ENCODE measurements at regions not wholly inside any gene's neighbourhood (a gene's known extent, or its start where the extent isn't known, plus 50 kb on each side); places are given as distances from the start of the nearest gene placed in this dataset.

- no peak overlapping the region for H3K9ac ChIP-seq (ENCODE audit: low read depth in 1 of 3, low read length in 3 of 3)
- no peaks in the 10 kb centered on the region for H3K4me1 ChIP-seq (ENCODE audit: control insufficient read depth in 3 of 3, insufficient read depth in 3 of 3, low read length in 3 of 3)
- H3K4me3 ChIP-seq (ENCODE audit: low read length in 3 of 3) = no peak overlapping the region
- no peak overlapping the region for H3K27ac ChIP-seq (ENCODE audit: low read depth, low read length)
- no peaks in the 10 kb centered on the region for H3K27me3 ChIP-seq (ENCODE audit: control insufficient read depth in 3 of 3, insufficient read depth in 3 of 3, low read length in 3 of 3)
- H3K9me3 ChIP-seq (ENCODE audit: control insufficient read depth in 3 of 3, low read length in 3 of 3) = no peaks in the 10 kb centered on the region
- no peaks in the 10 kb centered on the region for H3K36me3 ChIP-seq (ENCODE audit: control insufficient read depth in 3 of 3, insufficient read depth in 3 of 3, low read length in 3 of 3)
Measured at GRCh38 chr3:145578471-145578870, 582.5 kb downstream of the PLOD2 start.

GRCh38 chr3:145581694-145582093 is 579.3 kb downstream of the PLOD2 start:
- Histone ChIP-seq H3K4me3 (ENCODE audit: low read length in 3 of 3) (no peak overlapping the region), H3K9ac (ENCODE audit: low read depth in 1 of 3, low read length in 3 of 3) (no peak overlapping the region), H3K27ac (ENCODE audit: low read depth, low read length) (no peak overlapping the region), H3K36me3 (ENCODE audit: control insufficient read depth in 3 of 3, insufficient read depth in 3 of 3, low read length in 3 of 3) (no peaks in the 10 kb centered on the region), H3K4me1 (ENCODE audit: control insufficient read depth in 3 of 3, insufficient read depth in 3 of 3, low read length in 3 of 3) (no peaks in the 10 kb centered on the region), H3K9me3 (ENCODE audit: control insufficient read depth in 3 of 3, low read length in 3 of 3) (no peaks in the 10 kb centered on the region), H3K27me3 (ENCODE audit: control insufficient read depth in 3 of 3, insufficient read depth in 3 of 3, low read length in 3 of 3) (no peaks in the 10 kb centered on the region)

- Histone ChIP-seq H3K27ac (ENCODE audit: low read depth, low read length) (no peak overlapping the region), H3K27me3 (ENCODE audit: control insufficient read depth in 3 of 3, insufficient read depth in 3 of 3, low read length in 3 of 3) (no peaks in the 10 kb centered on the region), H3K4me3 (ENCODE audit: low read length in 3 of 3) (no peak overlapping the region), H3K4me1 (ENCODE audit: control insufficient read depth in 3 of 3, insufficient read depth in 3 of 3, low read length in 3 of 3) (no peaks in the 10 kb centered on the region), H3K9me3 (ENCODE audit: control insufficient read depth in 3 of 3, low read length in 3 of 3) (no peaks in the 10 kb centered on the region), H3K36me3 (ENCODE audit: control insufficient read depth in 3 of 3, insufficient read depth in 3 of 3, low read length in 3 of 3) (no peaks in the 10 kb centered on the region), H3K9ac (ENCODE audit: low read depth in 1 of 3, low read length in 3 of 3) (no peak overlapping the region)
Measured at GRCh38 chr3:145604851-145605250, 556.1 kb downstream of the PLOD2 start.

- H3K4me3 ChIP-seq (ENCODE audit: low read length in 3 of 3) = no peak overlapping the region
- no peaks in the 10 kb centered on the region for H3K36me3 ChIP-seq (ENCODE audit: control insufficient read depth in 3 of 3, insufficient read depth in 3 of 3, low read length in 3 of 3)
- H3K27me3 ChIP-seq (ENCODE audit: control insufficient read depth in 3 of 3, insufficient read depth in 3 of 3, low read length in 3 of 3) = no peaks in the 10 kb centered on the region
- no peak overlapping the region for H3K27ac ChIP-seq (ENCODE audit: low read depth, low read length)
- no peak overlapping the region for H3K9ac ChIP-seq (ENCODE audit: low read depth in 1 of 3, low read length in 3 of 3)
- H3K4me1 ChIP-seq (ENCODE audit: control insufficient read depth in 3 of 3, insufficient read depth in 3 of 3, low read length in 3 of 3) = no peaks in the 10 kb centered on the region
- H3K9me3 ChIP-seq (ENCODE audit: control insufficient read depth in 3 of 3, low read length in 3 of 3) = no peaks in the 10 kb centered on the region
Measured at GRCh38 chr3:145620002-145620401, 541.0 kb downstream of the PLOD2 start.

- no peaks in the 10 kb centered on the region for H3K4me1 ChIP-seq (ENCODE audit: control insufficient read depth in 3 of 3, insufficient read depth in 3 of 3, low read length in 3 of 3)
- H3K36me3 ChIP-seq (ENCODE audit: control insufficient read depth in 3 of 3, insufficient read depth in 3 of 3, low read length in 3 of 3) = no peaks in the 10 kb centered on the region
- no peak overlapping the region for H3K27ac ChIP-seq (ENCODE audit: low read depth, low read length)
- no peaks in the 10 kb centered on the region for H3K9me3 ChIP-seq (ENCODE audit: control insufficient read depth in 3 of 3, low read length in 3 of 3)
- H3K4me3 ChIP-seq (ENCODE audit: low read length in 3 of 3) = no peak overlapping the region
- H3K9ac ChIP-seq (ENCODE audit: low read depth in 1 of 3, low read length in 3 of 3) = no peak overlapping the region
- no peaks in the 10 kb centered on the region for H3K27me3 ChIP-seq (ENCODE audit: control insufficient read depth in 3 of 3, insufficient read depth in 3 of 3, low read length in 3 of 3)
Measured at GRCh38 chr3:145620486-145620885, 540.5 kb downstream of the PLOD2 start.

GRCh38 chr3:145623349-145623748 is 537.6 kb downstream of the PLOD2 start:
- no peak overlapping the region for H3K4me3 ChIP-seq (ENCODE audit: low read length in 3 of 3)
- H3K9ac ChIP-seq (ENCODE audit: low read depth in 1 of 3, low read length in 3 of 3) = no peak overlapping the region
- H3K27me3 ChIP-seq (ENCODE audit: control insufficient read depth in 3 of 3, insufficient read depth in 3 of 3, low read length in 3 of 3) = no peaks in the 10 kb centered on the region
- no peaks in the 10 kb centered on the region for H3K36me3 ChIP-seq (ENCODE audit: control insufficient read depth in 3 of 3, insufficient read depth in 3 of 3, low read length in 3 of 3)
- H3K9me3 ChIP-seq (ENCODE audit: control insufficient read depth in 3 of 3, low read length in 3 of 3) = no peaks in the 10 kb centered on the region
- H3K27ac ChIP-seq (ENCODE audit: low read depth, low read length) = no peak overlapping the region
- no peaks in the 10 kb centered on the region for H3K4me1 ChIP-seq (ENCODE audit: control insufficient read depth in 3 of 3, insufficient read depth in 3 of 3, low read length in 3 of 3)

- H3K27me3 ChIP-seq (ENCODE audit: control insufficient read depth in 3 of 3, insufficient read depth in 3 of 3, low read length in 3 of 3) = no peaks in the 10 kb centered on the region
- H3K9me3 ChIP-seq (ENCODE audit: control insufficient read depth in 3 of 3, low read length in 3 of 3) = no peaks in the 10 kb centered on the region
- no peak overlapping the region for H3K4me3 ChIP-seq (ENCODE audit: low read length in 3 of 3)
- H3K27ac ChIP-seq (ENCODE audit: low read depth, low read length) = no peak overlapping the region
- H3K9ac ChIP-seq (ENCODE audit: low read depth in 1 of 3, low read length in 3 of 3) = no peak overlapping the region
- no peaks in the 10 kb centered on the region for H3K4me1 ChIP-seq (ENCODE audit: control insufficient read depth in 3 of 3, insufficient read depth in 3 of 3, low read length in 3 of 3)
- no peaks in the 10 kb centered on the region for H3K36me3 ChIP-seq (ENCODE audit: control insufficient read depth in 3 of 3, insufficient read depth in 3 of 3, low read length in 3 of 3)
Measured at GRCh38 chr3:145628211-145628610, 532.8 kb downstream of the PLOD2 start.

GRCh38 chr3:145637105-145637504 is 523.9 kb downstream of the PLOD2 start:
- Histone ChIP-seq H3K27me3 (ENCODE audit: control insufficient read depth in 3 of 3, insufficient read depth in 3 of 3, low read length in 3 of 3) (no peaks in the 10 kb centered on the region), H3K27ac (ENCODE audit: low read depth, low read length) (no peak overlapping the region), H3K9ac (ENCODE audit: low read depth in 1 of 3, low read length in 3 of 3) (no peak overlapping the region), H3K4me1 (ENCODE audit: control insufficient read depth in 3 of 3, insufficient read depth in 3 of 3, low read length in 3 of 3) (no peaks in the 10 kb centered on the region), H3K36me3 (ENCODE audit: control insufficient read depth in 3 of 3, insufficient read depth in 3 of 3, low read length in 3 of 3) (no peaks in the 10 kb centered on the region), H3K4me3 (ENCODE audit: low read length in 3 of 3) (no peak overlapping the region), H3K9me3 (ENCODE audit: control insufficient read depth in 3 of 3, low read length in 3 of 3) (no peaks in the 10 kb centered on the region)

GRCh38 chr3:145639003-145639606 is 521.9 kb downstream of the PLOD2 start:
- Histone ChIP-seq H3K27ac (ENCODE audit: low read depth, low read length) (no peak overlapping the region), H3K27me3 (ENCODE audit: control insufficient read depth in 3 of 3, insufficient read depth in 3 of 3, low read length in 3 of 3) (no peaks in the 10 kb centered on the region), H3K9me3 (ENCODE audit: control insufficient read depth in 3 of 3, low read length in 3 of 3) (no peaks in the 10 kb centered on the region), H3K36me3 (ENCODE audit: control insufficient read depth in 3 of 3, insufficient read depth in 3 of 3, low read length in 3 of 3) (no peaks in the 10 kb centered on the region), H3K4me1 (ENCODE audit: control insufficient read depth in 3 of 3, insufficient read depth in 3 of 3, low read length in 3 of 3) (no peaks in the 10 kb centered on the region), H3K9ac (ENCODE audit: low read depth in 1 of 3, low read length in 3 of 3) (no peak overlapping the region), H3K4me3 (ENCODE audit: low read length in 3 of 3) (no peak overlapping the region)

GRCh38 chr3:145639875-145640274 is 521.1 kb downstream of the PLOD2 start:
- H3K9ac ChIP-seq (ENCODE audit: low read depth in 1 of 3, low read length in 3 of 3) = no peak overlapping the region
- H3K36me3 ChIP-seq (ENCODE audit: control insufficient read depth in 3 of 3, insufficient read depth in 3 of 3, low read length in 3 of 3) = no peaks in the 10 kb centered on the region
- H3K27me3 ChIP-seq (ENCODE audit: control insufficient read depth in 3 of 3, insufficient read depth in 3 of 3, low read length in 3 of 3) = no peaks in the 10 kb centered on the region
- no peaks in the 10 kb centered on the region for H3K9me3 ChIP-seq (ENCODE audit: control insufficient read depth in 3 of 3, low read length in 3 of 3)
- H3K4me3 ChIP-seq (ENCODE audit: low read length in 3 of 3) = no peak overlapping the region
- H3K27ac ChIP-seq (ENCODE audit: low read depth, low read length) = no peak overlapping the region
- H3K4me1 ChIP-seq (ENCODE audit: control insufficient read depth in 3 of 3, insufficient read depth in 3 of 3, low read length in 3 of 3) = no peaks in the 10 kb centered on the region

- H3K9me3 ChIP-seq (ENCODE audit: control insufficient read depth in 3 of 3, low read length in 3 of 3) = no peaks in the 10 kb centered on the region
- H3K4me3 ChIP-seq (ENCODE audit: low read length in 3 of 3) = no peak overlapping the region
- H3K27ac ChIP-seq (ENCODE audit: low read depth, low read length) = no peak overlapping the region
- no peaks in the 10 kb centered on the region for H3K36me3 ChIP-seq (ENCODE audit: control insufficient read depth in 3 of 3, insufficient read depth in 3 of 3, low read length in 3 of 3)
- H3K27me3 ChIP-seq (ENCODE audit: control insufficient read depth in 3 of 3, insufficient read depth in 3 of 3, low read length in 3 of 3) = no peaks in the 10 kb centered on the region
- H3K9ac ChIP-seq (ENCODE audit: low read depth in 1 of 3, low read length in 3 of 3) = no peak overlapping the region
- no peaks in the 10 kb centered on the region for H3K4me1 ChIP-seq (ENCODE audit: control insufficient read depth in 3 of 3, insufficient read depth in 3 of 3, low read length in 3 of 3)
Measured at GRCh38 chr3:145648396-145648795, 512.6 kb downstream of the PLOD2 start.
